Activated T-helper 9 cell treated with anti-CD3 and anti-CD28 coated beads, Interleukin-2, amount 50 U/mL, for 16 hours (primary cell): ENCODE measurements at regions not wholly inside any gene's neighbourhood (a gene's known extent, or its start where the extent isn't known, plus 50 kb on each side); places are given as distances from the start of the nearest gene placed in this dataset.

ENCODE experiments used
- DNase-seq: peaks from one replicate; pipeline ENCODE4 v3.0.0-alpha.2; 2020; ENCODE audit warnings: low read depth

GRCh38 chr2:237271698-237272652, 142.0 kb downstream of the COL6A3 start:
- DNase-seq: no peak
